K562 (cell line): ENCODE measurements at regions not wholly inside any gene's neighbourhood (a gene's known extent, or its start where the extent isn't known, plus 50 kb on each side); places are given as distances from the start of the nearest gene placed in this dataset.

ENCODE experiments used
- ATAC-seq: fragments of 200-7000 bp; cut with Tn5 transposase; 3 replicates; pipeline ENCODE4 v1.9.1; 2020; ENCODE audit warnings: moderate library complexity
- BruUV-seq: library from RNA; stranded (reverse); fragments of 400-500 nt; replicated peaks from 2 replicates; lab custom pipeline; 2021; lab: Mats Ljungman, UMichigan
- CTCF ChIA-PET: fragments of 300-600 bp; formaldehyde crosslinking; extraction: SDS; loops from one replicate; lab custom pipeline; 2021; ENCODE audit warnings: low intra/inter-chr PET ratio; lab: Yijun Ruan, JAX
- POLR2A ChIA-PET: fragments of 300-600, 350-650 bp; sonication (Branson Sonifier 250); formaldehyde crosslinking; extraction: SDS; loops from one replicate; lab custom pipeline; 2021; ENCODE audit warnings: antibody characterized with exemption, inconsistent platforms; lab: Yijun Ruan, JAX
- DNase-seq, 4 experiments: peaks; one replicate each; pipeline versions ENCODE4 v3.0.0 to v3.0.0-alpha.2; 2011 to 2018; ENCODE audit warnings: low spot score in 3 of 4, mixed read lengths in 3 of 4; ENCODE audit errors: extremely low read depth in 1 of 4
- FAIRE-seq: peaks from 2 replicates; lab custom pipeline; 2011; peaks lifted over from hg19 to GRCh38; lab: Jason Lieb, UNC
- H2AFZ ChIP-seq: 2 replicates; pipeline ENCODE4 v1.6.0; 2011; ENCODE audit warnings: low read depth, low read length, control low read depth, inconsistent platforms
- H3K27ac ChIP-seq: fragments of 200-600 bp; 3 replicates; pipeline ENCODE4 v1.8.0; 2011; ENCODE audit warnings: low read depth, mild to moderate bottlenecking, control low read depth, inconsistent platforms, low read length, moderate library complexity, mixed read lengths; ENCODE audit errors: extremely low read depth
- H3K27me3 ChIP-seq, 2 experiments: fragments of 300-600 bp in 1 of 2; 2 replicates in 1 of 2; 3 replicates in 1 of 2; pipeline versions ENCODE4 v1.6.0 to v1.8.0; 2011; ENCODE audit warnings: inconsistent platforms in 2 of 2, low read length in 2 of 2, mild to moderate bottlenecking in 1 of 2, mixed read lengths in 1 of 2, moderate library complexity in 1 of 2; ENCODE audit not compliant: control insufficient read depth in 2 of 2, insufficient read depth in 2 of 2
- H3K36me3 ChIP-seq: fragments of 300-600 bp; 3 replicates; pipeline ENCODE4 v1.8.0; 2011; ENCODE audit warnings: mild to moderate bottlenecking, low read length, inconsistent platforms; ENCODE audit not compliant: control insufficient read depth, insufficient read depth
- H3K4me1 ChIP-seq, 2 experiments: fragments of 200-600 bp in 1 of 2; replicated peaks in 1 of 2; 2 replicates in 1 of 2; 3 replicates in 1 of 2; pipeline versions ENCODE4 v1.5.1 to v1.8.0; 2011; ENCODE audit warnings: inconsistent platforms in 2 of 2, low read length in 2 of 2, mild to moderate bottlenecking in 1 of 2, mixed read lengths in 1 of 2, moderate library complexity in 1 of 2; ENCODE audit not compliant: control insufficient read depth in 2 of 2, insufficient read depth in 2 of 2
- H3K4me2 ChIP-seq: 2 replicates; pipeline ENCODE4 v1.6.1; 2011; ENCODE audit warnings: low read length, control low read depth, inconsistent platforms, mixed read lengths; ENCODE audit not compliant: insufficient read depth
- H3K4me3 ChIP-seq: fragments of 200-600 bp; sonication (generic), shearing (Covaris generic); 2 replicates; pipeline ENCODE4 v1.5.1; 2016; ENCODE audit warnings: control low read depth, inconsistent platforms
- H3K79me2 ChIP-seq: fragments of 200-600 bp; 3 replicates; pipeline ENCODE4 v1.8.0; 2011; ENCODE audit warnings: low read length, inconsistent platforms; ENCODE audit not compliant: control insufficient read depth, insufficient read depth
- H3K9ac ChIP-seq, 2 experiments: 2 replicates each; pipeline versions ENCODE4 v1.6.0 to v1.6.1; 2011; ENCODE audit warnings: low read depth in 2 of 2, low read length in 2 of 2, control low read depth in 1 of 2, inconsistent platforms in 1 of 2, mild to moderate bottlenecking in 1 of 2, mixed read lengths in 1 of 2; ENCODE audit not compliant: insufficient read depth in 1 of 2
- H3K9me1 ChIP-seq: one replicate; pipeline ENCODE4 v1.6.0; 2011; ENCODE audit warnings: inconsistent platforms, mild to moderate bottlenecking, low read length, moderate library complexity; ENCODE audit not compliant: control insufficient read depth, insufficient read depth
- H3K9me3 ChIP-seq: replicated peaks from 2 replicates; pipeline ENCODE4 v1.5.1; 2011; ENCODE audit warnings: low read depth, low read length, inconsistent platforms; ENCODE audit not compliant: control insufficient read depth, insufficient read depth
- H4K20me1 ChIP-seq: replicated peaks from 2 replicates; pipeline ENCODE4 v1.6.1; 2011; ENCODE audit warnings: low read length, inconsistent platforms, mixed read lengths; ENCODE audit not compliant: control insufficient read depth, insufficient read depth
- ATF6 ChIP-seq: sonication (generic); formaldehyde crosslinking; IDR thresholded peaks from 2 replicates; pipeline ENCODE4 v1.4.0; 2020; ENCODE audit warnings: mild to moderate bottlenecking, missing genetic modification reagents
- CBX3 ChIP-seq, 2 experiments: IDR thresholded peaks; 1 replicate in 1 of 2; 2 replicates in 1 of 2; pipeline ENCODE4 v1.6.1; 2012; ENCODE audit warnings: inconsistent platforms in 2 of 2, low read length in 2 of 2, borderline replicate concordance in 1 of 2, control low read depth in 1 of 2
- DLX4 ChIP-seq: fragments of 250-450 bp; sonication (Bioruptor Pico); IDR thresholded peaks from 2 replicates; pipeline ENCODE4 v1.6.1; 2021; ENCODE audit warnings: mild to moderate bottlenecking
- ELK1 ChIP-seq: sonication (generic); formaldehyde crosslinking; IDR thresholded peaks from 2 replicates; pipeline ENCODE4 v1.8.1; 2022; ENCODE audit warnings: missing genetic modification reagents
- HBP1 ChIP-seq: fragments of 450-650 bp; formaldehyde crosslinking; IDR thresholded peaks from 2 replicates; pipeline ENCODE4 v1.4.0; 2022; ENCODE audit warnings: missing genetic modification characterization
- HDGF ChIP-seq: fragments of 450-650 bp; IDR thresholded peaks from 2 replicates; pipeline ENCODE4 v1.6.1; 2016
- MEIS2 ChIP-seq: fragments of 450-650 bp; IDR thresholded peaks from 2 replicates; pipeline ENCODE4 v1.6.1; 2014; ENCODE audit warnings: mild to moderate bottlenecking; ENCODE audit not compliant: partially characterized antibody
- POLR2A ChIP-seq: fragments of 450-650 bp; conservative IDR thresholded peaks from 2 replicates; pipeline ENCODE4 v1.6.1; 2016
- SMARCC2 ChIP-seq: fragments of 450-650 bp; IDR thresholded peaks from 2 replicates; pipeline ENCODE4 v1.6.1; 2017; ENCODE audit warnings: antibody characterized with exemption, moderate library complexity, mild to moderate bottlenecking, low read depth
- ZFX ChIP-seq: sonication (generic); formaldehyde crosslinking; IDR thresholded peaks from 2 replicates; pipeline ENCODE4 v1.8.0; 2022; ENCODE audit warnings: mild to moderate bottlenecking, missing genetic modification reagents, moderate library complexity
- ZNF174 ChIP-seq: fragments of 250-450 bp; sonication (Bioruptor Pico); IDR thresholded peaks from 2 replicates; pipeline ENCODE4 v1.4.0; 2020; ENCODE audit warnings: mild to moderate bottlenecking
- ZNF3 ChIP-seq: fragments of 250-450 bp; sonication (Bioruptor Pico); IDR thresholded peaks from 2 replicates; pipeline ENCODE4 v1.5.0; 2021; ENCODE audit warnings: mild to moderate bottlenecking, moderate library complexity
- ZNF644 ChIP-seq: fragments of 200-800 bp; sonication (Bioruptor generic); IDR thresholded peaks from 2 replicates; pipeline ENCODE4 v1.6.1; 2016; ENCODE audit warnings: low read depth, missing genetic modification characterization, missing compliant biosample characterization
- ZNF75A ChIP-seq: fragments of 450-650 bp; formaldehyde crosslinking; IDR thresholded peaks from 2 replicates; pipeline ENCODE4 v1.4.0; 2020; ENCODE audit warnings: mild to moderate bottlenecking
- ZZZ3 ChIP-seq: fragments of 450-650 bp; IDR thresholded peaks from 2 replicates; pipeline ENCODE4 v1.6.1; 2016; ENCODE audit warnings: antibody characterized with exemption, mild to moderate bottlenecking, moderate library complexity
- WGBS: fragments of 100-300 bp; shearing (Covaris generic); methylation state at CpG from one replicate; pipeline ENCODE4 v1.1.6; 2016; ENCODE audit warnings: low coverage, mixed read lengths; ENCODE audit not compliant: insufficient coverage; ENCODE audit errors: missing lambda C conversion rate; 5-methylcytosine and 5-hydroxymethylcytosine counted together
- in situ Hi-C: fragments of 300-500 bp; cut with MboI; formaldehyde crosslinking; loops from 4 replicates; pipeline ENCODE4 v1.15.0; 2018; ENCODE audit warnings: inconsistent platforms, mixed read lengths
- intact Hi-C: fragments of 100-400 bp; cut with micrococcal nuclease; formaldehyde crosslinking; loops from 2 replicates; pipeline ENCODE4 v1.14.2; 2022
- TF ChIP-seq, protein P1 (sequence below): sonication (generic); formaldehyde crosslinking; IDR thresholded peaks from 2 replicates; pipeline ENCODE4 v1.8.0; 2022; ENCODE audit warnings: mild to moderate bottlenecking, low read depth, missing genetic modification reagents

DNA sequence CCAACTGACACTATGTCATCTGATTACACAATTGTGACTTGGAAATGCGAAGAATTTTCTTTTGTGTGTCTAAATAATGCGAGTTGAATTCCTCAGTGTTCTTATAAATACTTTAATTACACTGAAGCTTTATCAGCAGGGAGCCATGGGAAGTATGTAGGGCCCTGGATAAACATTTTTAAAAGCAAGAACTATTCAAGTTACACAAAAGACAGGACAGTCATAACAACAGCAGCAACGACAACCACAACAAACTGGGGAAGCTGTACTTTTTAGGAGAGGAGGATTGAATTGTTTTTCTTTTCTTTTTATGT lies 250.3 kb upstream of the ZNF608 start:
- no peak overlapping the region for H3K9ac ChIP-seq
- POLR2A ChIA-PET = no interaction called here
- H3K4me3 ChIP-seq = no peak overlapping the region
- no peaks in the 10 kb centered on the region for H3K9me1 ChIP-seq
- H3K4me2 ChIP-seq = no peak overlapping the region
- H4K20me1 ChIP-seq = no peaks in the 10 kb centered on the region
- intact Hi-C loops (no loop called here), in situ Hi-C loops (no loop called here)
- BruUV-seq = no TSS peak
- CTCF ChIA-PET = no interaction called here
- H3K27ac ChIP-seq = no peak overlapping the region
- H3K79me2 ChIP-seq = no peaks in the 10 kb centered on the region
- FAIRE-seq = no peak
- no peak for ATAC-seq
- DNase-seq = no peak
- H2AFZ ChIP-seq = no peak overlapping the region
- H3K4me1 ChIP-seq = no peaks in the 10 kb centered on the region; a peak in 1 of 5 replicates
- 3% methylated on average over 3 of the region's 3 CpGs for WGBS
- H3K36me3 ChIP-seq = no peaks in the 10 kb centered on the region
- H3K27me3 ChIP-seq = no peaks in the 10 kb centered on the region
- no peaks in the 10 kb centered on the region for H3K9me3 ChIP-seq
- TF ChIP-seq, protein P1, sequence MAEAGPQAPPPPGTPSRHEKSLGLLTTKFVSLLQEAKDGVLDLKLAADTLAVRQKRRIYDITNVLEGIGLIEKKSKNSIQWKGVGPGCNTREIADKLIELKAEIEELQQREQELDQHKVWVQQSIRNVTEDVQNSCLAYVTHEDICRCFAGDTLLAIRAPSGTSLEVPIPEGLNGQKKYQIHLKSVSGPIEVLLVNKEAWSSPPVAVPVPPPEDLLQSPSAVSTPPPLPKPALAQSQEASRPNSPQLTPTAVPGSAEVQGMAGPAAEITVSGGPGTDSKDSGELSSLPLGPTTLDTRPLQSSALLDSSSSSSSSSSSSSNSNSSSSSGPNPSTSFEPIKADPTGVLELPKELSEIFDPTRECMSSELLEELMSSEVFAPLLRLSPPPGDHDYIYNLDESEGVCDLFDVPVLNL (CRISPR knock-in tag) = no peak
- TF ChIP-seq DLX4 (no peak), POLR2A (no peak), ELK1 (no peak), MEIS2 (no peak), ZNF75A (CRISPR knock-in tag) (no peak), ZZZ3 (no peak), HDGF (no peak), CBX3 (IDR thresholded peaks at IDR 0.05; ENCODE audit: borderline replicate concordance in 1 of 2, low read length in 2 of 2) (no peak), ZNF174 (no peak), HBP1 (CRISPR knock-in tag) (no peak), ATF6 (CRISPR knock-in tag) (no peak), SMARCC2 (no peak), ZNF3 (CRISPR knock-in tag) (no peak), ZFX (CRISPR knock-in tag) (no peak), ZNF644 (tag) (no peak)
